H1 (cell line): ENCODE measurements at regions not wholly inside any gene's neighbourhood (a gene's known extent, or its start where the extent isn't known, plus 50 kb on each side); places are given as distances from the start of the nearest gene placed in this dataset.
A peak's percentile ranks its signal among the peaks of the same experiment; 100 is the strongest.

Experiments
- ASH2L ChIP-seq: fragments of 200-600, 300-600 bp; sonication (generic); IDR thresholded peaks from one replicate; pipeline ENCODE4 v1.7.1; 2017; ENCODE audit warnings: low read length
- CHD1 ChIP-seq: IDR thresholded peaks from 2 replicates; pipeline ENCODE4 v1.6.1; 2012; ENCODE audit warnings: low read depth, low read length, improper control_type of control experiment
- EP300 ChIP-seq, 2 experiments: IDR thresholded peaks; 1 replicate in 1 of 2; 2 replicates in 1 of 2; pipeline ENCODE4 v1.6.1; 2011 to 2012; ENCODE audit warnings: low read depth in 2 of 2, low read length in 2 of 2, mild to moderate bottlenecking in 2 of 2, borderline replicate concordance in 1 of 2, inconsistent platforms in 1 of 2, moderate library complexity in 1 of 2
- GABPA ChIP-seq: IDR thresholded peaks from 2 replicates; pipeline ENCODE4 v1.6.1; 2011; ENCODE audit warnings: mild to moderate bottlenecking, low read length, moderate library complexity, borderline replicate concordance; ENCODE audit not compliant: insufficient read depth
- HDAC2 ChIP-seq, 2 experiments: fragments of 300-600 bp in 1 of 2; sonication (generic) in 1 of 2; IDR thresholded peaks; 2 replicates each; pipeline ENCODE4 v1.6.1; 2011 to 2012; ENCODE audit warnings: low read depth in 2 of 2, low read length in 2 of 2, mild to moderate bottlenecking in 2 of 2, moderate library complexity in 2 of 2, borderline replicate concordance in 1 of 2, inconsistent platforms in 1 of 2
- KDM1A ChIP-seq: fragments of 200-600, 300-600 bp; sonication (generic); IDR thresholded peaks from 2 replicates; pipeline ENCODE4 v1.7.1; 2016; ENCODE audit warnings: mild to moderate bottlenecking, low read length, borderline replicate concordance
- KDM4A ChIP-seq: IDR thresholded peaks from one replicate; pipeline ENCODE4 v1.7.1; 2012; ENCODE audit warnings: low read depth, mild to moderate bottlenecking, moderate library complexity, low read length, inconsistent platforms; ENCODE audit not compliant: severe bottlenecking
- NRF1 ChIP-seq: IDR thresholded peaks from 2 replicates; pipeline ENCODE4 v1.6.1; 2011; ENCODE audit warnings: mild to moderate bottlenecking, low read depth, low read length, improper control_type of control experiment
- SIN3A ChIP-seq, 2 experiments: IDR thresholded peaks in 1 of 2; conservative IDR thresholded peaks in 1 of 2; 2 replicates each; pipeline ENCODE4 v1.6.1; 2011 to 2012; ENCODE audit warnings: low read length in 2 of 2, improper control_type of control experiment in 1 of 2, low read depth in 1 of 2, mild to moderate bottlenecking in 1 of 2
- SIRT6 ChIP-seq: IDR thresholded peaks from one replicate; pipeline ENCODE4 v1.7.1; 2012; ENCODE audit warnings: low read length, inconsistent platforms
- SP1 ChIP-seq: IDR thresholded peaks from 2 replicates; pipeline ENCODE4 v1.6.1; 2011; ENCODE audit warnings: low read depth, low read length
- SUZ12 ChIP-seq: fragments of 200-600 bp; sonication (generic); IDR thresholded peaks from 2 replicates; pipeline ENCODE4 v1.6.1; 2012; ENCODE audit warnings: mild to moderate bottlenecking, inconsistent platforms, low read length, moderate library complexity, mixed read lengths
- TEAD4 ChIP-seq: IDR thresholded peaks from 2 replicates; pipeline ENCODE4 v1.6.1; 2012; ENCODE audit warnings: low read depth, low read length, inconsistent platforms, mixed read lengths
- ZNF274 ChIP-seq: IDR thresholded peaks from 2 replicates; pipeline ENCODE4 v1.7.0; 2012; ENCODE audit warnings: low read length, borderline replicate concordance; ENCODE audit errors: extremely low read depth

- TF ChIP-seq NRF1 (no peak), SIN3A (conservative IDR thresholded peaks at IDR 0.05 in 1 of 2, IDR thresholded peaks at IDR 0.05 in 1 of 2; ENCODE audit: low read depth in 1 of 2, low read length in 2 of 2) (no peak), GABPA (no peak), CHD1 (no peak), ASH2L (peak; percentile 35), SP1 (no peak), KDM4A (peak; percentile 83), HDAC2 (IDR thresholded peaks at IDR 0.05; ENCODE audit: borderline replicate concordance in 1 of 2, low read depth in 2 of 2, low read length in 2 of 2) (no peak), TEAD4 (no peak), KDM1A (no peak), EP300 (IDR thresholded peaks at IDR 0.05; ENCODE audit: borderline replicate concordance in 1 of 2, low read depth in 2 of 2, low read length in 2 of 2) (no peak), SIRT6 (no peak), SUZ12 (peak; percentile 91), ZNF274 (no peak)
Observed at GRCh38 chr1:214187121-214187900, 93.6 kb upstream of the SMYD2 start (continued).
